Activated T-helper 17 cell treated with anti-CD3 and anti-CD28 coated beads, Interleukin-2, amount 50 U/mL, for 72 hours (primary cell): ENCODE measurements at regions not wholly inside any gene's neighbourhood (a gene's known extent, or its start where the extent isn't known, plus 50 kb on each side); places are given as distances from the start of the nearest gene placed in this dataset.

ENCODE experiments used
- ATAC-seq: fragments of 150-1000 bp; cut with Tn5 transposase; replicated peaks from 2 replicates; pipeline ENCODE4 v1.10.0; 2021; ENCODE audit warnings: mild to moderate bottlenecking, moderate library complexity
- H3K27ac Mint-ChIP-seq: one replicate; pipeline ENCODE4 v1.8.0; 2022; ENCODE audit warnings: mixed read lengths
- H3K27me3 Mint-ChIP-seq: one replicate; pipeline ENCODE4 v1.8.0; 2022; ENCODE audit warnings: mixed read lengths
- H3K36me3 Mint-ChIP-seq: one replicate; pipeline ENCODE4 v1.8.0; 2022; ENCODE audit warnings: low read depth, mild to moderate bottlenecking, mixed read lengths
- H3K4me1 Mint-ChIP-seq: one replicate; pipeline ENCODE4 v1.8.0; 2022; ENCODE audit warnings: mixed read lengths
- H3K4me3 Mint-ChIP-seq: one replicate; pipeline ENCODE4 v1.8.0; 2022; ENCODE audit warnings: mild to moderate bottlenecking, mixed read lengths
- H3K9me3 Mint-ChIP-seq: one replicate; pipeline ENCODE4 v1.8.0; 2022; ENCODE audit warnings: mixed read lengths

GRCh38 chr6:113073611-113074191 lies 726.6 kb downstream of the RFPL4B start:
- Mint-ChIP-seq H3K27me3 (no peaks in the 10 kb centered on the region), H3K4me3 (no peak overlapping the region), H3K27ac (no peak overlapping the region), H3K36me3 (no peaks in the 10 kb centered on the region), H3K4me1 (no peaks in the 10 kb centered on the region), H3K9me3 (peaks cover 10% of the 10 kb centered on the region)
- no peak for ATAC-seq

- H3K27me3 Mint-ChIP-seq = no peaks in the 10 kb centered on the region
- no peak overlapping the region for H3K27ac Mint-ChIP-seq
- no peak overlapping the region for H3K4me3 Mint-ChIP-seq
- no peak for ATAC-seq
- H3K36me3 Mint-ChIP-seq = no peaks in the 10 kb centered on the region
- H3K9me3 Mint-ChIP-seq = peaks cover 10% of the 10 kb centered on the region
- no peaks in the 10 kb centered on the region for H3K4me1 Mint-ChIP-seq
Measured at GRCh38 chr6:113076116-113076515, 729.0 kb downstream of the RFPL4B start.

GRCh38 chr6:113076816-113077215 lies 729.7 kb downstream of the RFPL4B start:
- Mint-ChIP-seq H3K9me3 (peaks cover 13% of the 10 kb centered on the region), H3K36me3 (no peaks in the 10 kb centered on the region), H3K4me3 (no peak overlapping the region), H3K4me1 (no peaks in the 10 kb centered on the region), H3K27me3 (no peaks in the 10 kb centered on the region), H3K27ac (no peak overlapping the region)
- no peak for ATAC-seq

GRCh38 chr6:113077794-113078193 lies 730.7 kb downstream of the RFPL4B start:
- Mint-ChIP-seq H3K4me1 (no peaks in the 10 kb centered on the region), H3K9me3 (peaks cover 13% of the 10 kb centered on the region), H3K27me3 (no peaks in the 10 kb centered on the region), H3K36me3 (no peaks in the 10 kb centered on the region), H3K4me3 (no peak overlapping the region), H3K27ac (no peak overlapping the region)
- no peak for ATAC-seq

GRCh38 chr6:113078791-113079190 lies 731.7 kb downstream of the RFPL4B start:
- ATAC-seq = no peak
- H3K27me3 Mint-ChIP-seq = no peaks in the 10 kb centered on the region
- no peak overlapping the region for H3K4me3 Mint-ChIP-seq
- H3K4me1 Mint-ChIP-seq = no peaks in the 10 kb centered on the region
- peaks cover 13% of the 10 kb centered on the region for H3K9me3 Mint-ChIP-seq
- H3K36me3 Mint-ChIP-seq = no peaks in the 10 kb centered on the region
- no peak overlapping the region for H3K27ac Mint-ChIP-seq

GRCh38 chr6:113082745-113083144 lies 735.6 kb downstream of the RFPL4B start:
- no peak for ATAC-seq

GRCh38 chr6:113083947-113084346 lies 736.8 kb downstream of the RFPL4B start:
- no peak overlapping the region for H3K27ac Mint-ChIP-seq
- no peak for ATAC-seq
- H3K9me3 Mint-ChIP-seq = peaks cover 3% of the 10 kb centered on the region
- no peaks in the 10 kb centered on the region for H3K27me3 Mint-ChIP-seq
- H3K4me3 Mint-ChIP-seq = no peak overlapping the region
- no peaks in the 10 kb centered on the region for H3K36me3 Mint-ChIP-seq
- H3K4me1 Mint-ChIP-seq = no peaks in the 10 kb centered on the region

More at GRCh38 chr6:113082745-113083144, 735.6 kb downstream of the RFPL4B start:
- Mint-ChIP-seq H3K36me3 (no peaks in the 10 kb centered on the region), H3K4me1 (no peaks in the 10 kb centered on the region), H3K27ac (no peak overlapping the region), H3K4me3 (no peak overlapping the region), H3K9me3 (peaks cover 3% of the 10 kb centered on the region), H3K27me3 (no peaks in the 10 kb centered on the region)

- ATAC-seq = no peak
- no peak overlapping the region for H3K4me3 Mint-ChIP-seq
- H3K27me3 Mint-ChIP-seq = no peaks in the 10 kb centered on the region
Measured at GRCh38 chr6:113089056-113089455, 741.9 kb downstream of the RFPL4B start.

GRCh38 chr6:113092795-113093194 lies 745.7 kb downstream of the RFPL4B start:
- no peaks in the 10 kb centered on the region for H3K4me1 Mint-ChIP-seq
- H3K9me3 Mint-ChIP-seq = peaks cover 4% of the 10 kb centered on the region
- H3K27me3 Mint-ChIP-seq = no peaks in the 10 kb centered on the region
- ATAC-seq = no peak
- H3K27ac Mint-ChIP-seq = no peak overlapping the region
- H3K4me3 Mint-ChIP-seq = no peak overlapping the region
- H3K36me3 Mint-ChIP-seq = no peaks in the 10 kb centered on the region

More at GRCh38 chr6:113089056-113089455, 741.9 kb downstream of the RFPL4B start:
- Mint-ChIP-seq H3K27ac (no peak overlapping the region), H3K9me3 (no peaks in the 10 kb centered on the region), H3K4me1 (no peaks in the 10 kb centered on the region), H3K36me3 (no peaks in the 10 kb centered on the region)

GRCh38 chr6:113094779-113095178 lies 747.6 kb downstream of the RFPL4B start:
- Mint-ChIP-seq H3K4me1 (no peaks in the 10 kb centered on the region), H3K36me3 (no peaks in the 10 kb centered on the region), H3K27ac (no peak overlapping the region), H3K27me3 (no peaks in the 10 kb centered on the region), H3K4me3 (no peak overlapping the region), H3K9me3 (peaks cover 4% of the 10 kb centered on the region)
- no peak for ATAC-seq

- no peak for ATAC-seq
- H3K4me1 Mint-ChIP-seq = no peaks in the 10 kb centered on the region
- H3K27me3 Mint-ChIP-seq = no peaks in the 10 kb centered on the region
- H3K4me3 Mint-ChIP-seq = no peak overlapping the region
- no peaks in the 10 kb centered on the region for H3K36me3 Mint-ChIP-seq
- H3K9me3 Mint-ChIP-seq = peaks cover 4% of the 10 kb centered on the region
- H3K27ac Mint-ChIP-seq = no peak overlapping the region
Measured at GRCh38 chr6:113095841-113096240, 748.7 kb downstream of the RFPL4B start.

GRCh38 chr6:113102761-113103160 lies 754.4 kb upstream of the MARCKS start:
- no peak overlapping the region for H3K4me3 Mint-ChIP-seq
- no peaks in the 10 kb centered on the region for H3K27me3 Mint-ChIP-seq
- H3K36me3 Mint-ChIP-seq = no peaks in the 10 kb centered on the region
- H3K9me3 Mint-ChIP-seq = peaks cover 14% of the 10 kb centered on the region
- no peak for ATAC-seq
- H3K4me1 Mint-ChIP-seq = no peaks in the 10 kb centered on the region
- H3K27ac Mint-ChIP-seq = no peak overlapping the region

GRCh38 chr6:113103634-113104361 lies 753.3 kb upstream of the MARCKS start:
- ATAC-seq = no peak
- H3K4me3 Mint-ChIP-seq = no peak overlapping the region
- H3K27ac Mint-ChIP-seq = no peak overlapping the region
- H3K27me3 Mint-ChIP-seq = no peaks in the 10 kb centered on the region
- no peaks in the 10 kb centered on the region for H3K4me1 Mint-ChIP-seq
- H3K36me3 Mint-ChIP-seq = no peaks in the 10 kb centered on the region
- H3K9me3 Mint-ChIP-seq = peaks cover 14% of the 10 kb centered on the region

GRCh38 chr6:113104541-113104940 lies 752.6 kb upstream of the MARCKS start:
- Mint-ChIP-seq H3K27ac (no peak overlapping the region), H3K9me3 (peaks cover 14% of the 10 kb centered on the region), H3K4me1 (no peaks in the 10 kb centered on the region), H3K4me3 (no peak overlapping the region), H3K36me3 (no peaks in the 10 kb centered on the region), H3K27me3 (no peaks in the 10 kb centered on the region)
- no peak for ATAC-seq

GRCh38 chr6:113104951-113105350 lies 752.2 kb upstream of the MARCKS start:
- no peaks in the 10 kb centered on the region for H3K4me1 Mint-ChIP-seq

More at GRCh38 chr6:113104951-113105350, 752.2 kb upstream of the MARCKS start:
- no peaks in the 10 kb centered on the region for H3K27me3 Mint-ChIP-seq
- ATAC-seq = no peak
- no peak overlapping the region for H3K4me3 Mint-ChIP-seq
- no peaks in the 10 kb centered on the region for H3K36me3 Mint-ChIP-seq
- H3K9me3 Mint-ChIP-seq = peaks cover 14% of the 10 kb centered on the region
- no peak overlapping the region for H3K27ac Mint-ChIP-seq
